H9 (cell line): ENCODE measurements at regions not wholly inside any gene's neighbourhood (a gene's known extent, or its start where the extent isn't known, plus 50 kb on each side); places are given as distances from the start of the nearest gene placed in this dataset.

Experiments used
- DNase-seq: peaks from one replicate; pipeline ENCODE4 v3.0.0-alpha.2; 2017
- H2AFZ ChIP-seq: one replicate; pipeline ENCODE4 v1.6.1; 2013; ENCODE audit warnings: mild to moderate bottlenecking, low read length, control low read depth, moderate library complexity
- H2AK5ac ChIP-seq: 2 replicates; pipeline ENCODE4 v1.6.1; 2013; ENCODE audit warnings: low read length, control low read depth, mixed read lengths; ENCODE audit not compliant: insufficient read length
- H2BK120ac ChIP-seq: one replicate; pipeline ENCODE4 v1.6.1; 2013; ENCODE audit warnings: low read depth, mild to moderate bottlenecking, low read length, control low read depth, inconsistent platforms; ENCODE audit not compliant: poor library complexity, severe bottlenecking
- H2BK12ac ChIP-seq: 2 replicates; pipeline ENCODE4 v1.6.1; 2013; ENCODE audit warnings: low read length, control low read depth, mixed read lengths, low read depth; ENCODE audit not compliant: insufficient read length
- H2BK15ac ChIP-seq: 2 replicates; pipeline ENCODE4 v1.6.1; 2013; ENCODE audit warnings: low read depth, low read length, control low read depth
- H2BK20ac ChIP-seq: one replicate; pipeline ENCODE4 v1.6.1; 2013; ENCODE audit warnings: low read depth, mild to moderate bottlenecking, low read length, control low read depth, inconsistent platforms; ENCODE audit not compliant: poor library complexity, severe bottlenecking
- H2BK5ac ChIP-seq: 2 replicates; pipeline ENCODE4 v1.6.1; 2013; ENCODE audit warnings: low read length, control low read depth, mixed read lengths; ENCODE audit not compliant: insufficient read length
- H3K14ac ChIP-seq: 2 replicates; pipeline ENCODE4 v1.6.1; 2013; ENCODE audit warnings: low read length, control low read depth; ENCODE audit not compliant: insufficient read depth
- H3K18ac ChIP-seq: 2 replicates; pipeline ENCODE4 v1.6.1; 2013; ENCODE audit warnings: low read depth, mild to moderate bottlenecking, mixed read lengths, low read length, control low read depth; ENCODE audit not compliant: insufficient read length
- H3K23ac ChIP-seq: 2 replicates; pipeline ENCODE4 v1.6.1; 2013; ENCODE audit warnings: low read length, control low read depth, mixed read lengths, low read depth; ENCODE audit not compliant: insufficient read length
- H3K23me2 ChIP-seq: 2 replicates; pipeline ENCODE4 v1.6.1; 2013; ENCODE audit warnings: low read depth, mild to moderate bottlenecking, mixed read lengths, low read length, control low read depth; ENCODE audit not compliant: insufficient read length, poor library complexity, severe bottlenecking
- H3K27ac ChIP-seq: 2 replicates; pipeline ENCODE4 v1.5.1; 2013; ENCODE audit warnings: low read length, control low read depth, mixed read lengths, low read depth; ENCODE audit not compliant: insufficient read length
- H3K27me3 ChIP-seq: 2 replicates; pipeline ENCODE4 v1.6.1; 2013; ENCODE audit warnings: low read length, control low read depth, inconsistent platforms; ENCODE audit not compliant: insufficient read depth
- H3K4ac ChIP-seq: 2 replicates; pipeline ENCODE4 v1.6.1; 2013; ENCODE audit warnings: low read depth, mild to moderate bottlenecking, control low read depth, inconsistent platforms, low read length, moderate library complexity
- H3K4me1 ChIP-seq: 2 replicates; pipeline ENCODE4 v1.6.1; 2013; ENCODE audit warnings: low read length, control low read depth, inconsistent platforms; ENCODE audit not compliant: insufficient read depth
- H3K4me2 ChIP-seq: 2 replicates; pipeline ENCODE4 v1.6.1; 2013; ENCODE audit warnings: low read length, control low read depth, mixed read lengths; ENCODE audit not compliant: insufficient read length, insufficient read depth
- H3K56ac ChIP-seq: 2 replicates; pipeline ENCODE4 v1.6.1; 2013; ENCODE audit warnings: low read depth, mild to moderate bottlenecking, mixed read lengths, low read length, control low read depth; ENCODE audit not compliant: insufficient read length
- H3K79me1 ChIP-seq: 2 replicates; pipeline ENCODE4 v1.6.1; 2013; ENCODE audit warnings: low read depth, mild to moderate bottlenecking, moderate library complexity, low read length, control low read depth, inconsistent platforms; ENCODE audit not compliant: insufficient read depth, poor library complexity, severe bottlenecking
- H3K79me2 ChIP-seq: 2 replicates; pipeline ENCODE4 v1.6.1; 2013; ENCODE audit warnings: low read length, control low read depth, inconsistent platforms; ENCODE audit not compliant: insufficient read depth
- H3K9ac ChIP-seq: 2 replicates; pipeline ENCODE4 v1.6.1; 2013; ENCODE audit warnings: low read length, control low read depth, mixed read lengths; ENCODE audit not compliant: insufficient read length; ENCODE audit errors: extremely low read depth
- H3K9me3 ChIP-seq: one replicate; pipeline ENCODE4 v1.6.1; 2013; ENCODE audit warnings: low read depth, low read length, inconsistent platforms; ENCODE audit not compliant: control insufficient read depth
- H3T11ph ChIP-seq: one replicate; pipeline ENCODE4 v1.6.1; 2013; ENCODE audit warnings: mild to moderate bottlenecking, low read length, control low read depth, inconsistent platforms
- H4K20me1 ChIP-seq: one replicate; pipeline ENCODE4 v1.6.1; 2013; ENCODE audit not compliant: control insufficient read depth, insufficient read length, insufficient read depth
- H4K5ac ChIP-seq: 2 replicates; pipeline ENCODE4 v1.6.1; 2013; ENCODE audit warnings: low read depth, mild to moderate bottlenecking, mixed read lengths, low read length, control low read depth; ENCODE audit not compliant: insufficient read length
- H4K8ac ChIP-seq: replicated peaks from 2 replicates; pipeline ENCODE4 v1.6.1; 2013; ENCODE audit warnings: low read length, control low read depth, mixed read lengths, low read depth; ENCODE audit not compliant: insufficient read length
- H4K91ac ChIP-seq: 2 replicates; pipeline ENCODE4 v1.6.1; 2013; ENCODE audit warnings: low read depth, mild to moderate bottlenecking, moderate library complexity, mixed read lengths, low read length, control low read depth; ENCODE audit not compliant: insufficient read length
- H3K27ac Mint-ChIP-seq, 3 experiments: 2 replicates in 2 of 3; 3 replicates in 1 of 3; pipeline ENCODE4 v1.8.0; 2020 to 2021; ENCODE audit warnings: mixed read lengths in 3 of 3, mild to moderate bottlenecking in 1 of 3, moderate library complexity in 1 of 3
- H3K27me3 Mint-ChIP-seq: 2 replicates; pipeline ENCODE4 v1.8.0; 2021; ENCODE audit warnings: low read depth, mild to moderate bottlenecking, moderate library complexity, mixed read lengths
- H3K36me3 Mint-ChIP-seq, 3 experiments: 2 replicates in 2 of 3; 3 replicates in 1 of 3; pipeline ENCODE4 v1.8.0; 2020 to 2021; ENCODE audit warnings: low read depth in 3 of 3, mixed read lengths in 3 of 3; ENCODE audit not compliant: insufficient read depth in 1 of 3
- H3K4me1 Mint-ChIP-seq, 2 experiments: 2 replicates each; pipeline ENCODE4 v1.8.0; 2020; ENCODE audit warnings: mixed read lengths in 2 of 2
- H3K4me3 Mint-ChIP-seq, 2 experiments: 2 replicates in 1 of 2; 3 replicates in 1 of 2; pipeline ENCODE4 v1.8.0; 2020 to 2021; ENCODE audit warnings: mild to moderate bottlenecking in 2 of 2, mixed read lengths in 2 of 2, moderate library complexity in 1 of 2
- H3K9me3 Mint-ChIP-seq, 2 experiments: 2 replicates in 1 of 2; 3 replicates in 1 of 2; pipeline ENCODE4 v1.8.0; 2020; ENCODE audit warnings: mild to moderate bottlenecking in 2 of 2, mixed read lengths in 2 of 2, moderate library complexity in 1 of 2
- CTCF ChIP-seq: fragments of 200-600 bp; sonication (generic); conservative IDR thresholded peaks from 3 replicates; pipeline ENCODE4 v1.8.0; 2021; ENCODE audit warnings: antibody characterized with exemption, mild to moderate bottlenecking
- WGBS: extraction: QIAGEN DNeasy Blood & Tissue Kit; methylation state at CpG from one replicate; pipeline ENCODE4 v1.1.7; 2013; ENCODE audit warnings: missing lambda C conversion rate, low lambda C conversion rate, mixed read lengths; ENCODE audit not compliant: insufficient read length; ENCODE audit errors: extremely low coverage; 5-methylcytosine and 5-hydroxymethylcytosine counted together

GRCh38 chr4:82216219-82216618 is 157.6 kb downstream of the HNRNPD start:
- no peak overlapping the region for H2BK15ac ChIP-seq
- Mint-ChIP-seq H3K4me1 (no peaks in the 10 kb centered on the region; a peak in 1 of 4 replicates), H3K27ac (no peak overlapping the region), H3K9me3 (0 out of 5 replicates have a peak, but pooled peaks cover 0 to 1% of the 10 kb centered on the region in 2 experiments), H3K27me3 (peaks cover 8% of the 10 kb centered on the region), H3K4me3 (no peak overlapping the region), H3K36me3 (no peaks in the 10 kb centered on the region; a peak in 1 of 7 replicates)
- H2BK120ac ChIP-seq = no peak overlapping the region
- H3K18ac ChIP-seq = no peak overlapping the region
- H2AK5ac ChIP-seq = no peak overlapping the region
- H4K8ac ChIP-seq = no peak overlapping the region
- no peaks in the 10 kb centered on the region for H3K79me2 ChIP-seq
- H4K5ac ChIP-seq = no peak overlapping the region
- no peak overlapping the region for H3K27ac ChIP-seq
- no peaks in the 10 kb centered on the region for H3K9me3 ChIP-seq
- no peak overlapping the region for H2BK20ac ChIP-seq
- no peak overlapping the region for H4K91ac ChIP-seq
- WGBS = no CpG with 5 or more reads among the region's 2 CpGs
- no peaks in the 10 kb centered on the region for H4K20me1 ChIP-seq
- no peaks in the 10 kb centered on the region for H3K23me2 ChIP-seq
- no peak overlapping the region for H3K9ac ChIP-seq
- H3K4me1 ChIP-seq = no peaks in the 10 kb centered on the region
- H3K4me2 ChIP-seq = no peak overlapping the region
- no peak overlapping the region for H3K56ac ChIP-seq
- H3T11ph ChIP-seq = no peak overlapping the region
- no peak overlapping the region for H3K23ac ChIP-seq
- H3K14ac ChIP-seq = no peak overlapping the region
- no peak overlapping the region for H3K4ac ChIP-seq
- H2BK5ac ChIP-seq = no peak overlapping the region
- H2BK12ac ChIP-seq = no peak overlapping the region
- no peak for TF ChIP-seq CTCF
- no peak overlapping the region for H2AFZ ChIP-seq
- H3K79me1 ChIP-seq = no peaks in the 10 kb centered on the region
- DNase-seq = no peak
- peaks cover 2% of the 10 kb centered on the region; the same call in 1 of the 2 replicates for H3K27me3 ChIP-seq
